Prostate gland (tissue), 2 donors: ENCODE measurements at regions not wholly inside any gene's neighbourhood (a gene's known extent, or its start where the extent isn't known, plus 50 kb on each side); places are given as distances from the start of the nearest gene placed in this dataset.

Experiments
- DNase-seq: peaks from one replicate; pipeline ENCODE4 v3.0.0-alpha.2; 2019; ENCODE audit warnings: low spot score
- H3K27ac ChIP-seq, 2 donors: fragments of 200-600 bp; sonication (generic); 2 replicates each; pipeline ENCODE4 v1.5.1; 2017 to 2019
- H3K27me3 ChIP-seq: fragments of 200-600 bp; sonication (generic); replicated peaks from 2 replicates; pipeline ENCODE4 v1.5.1; 2019; ENCODE audit not compliant: insufficient read depth
- H3K36me3 ChIP-seq, 2 donors: fragments of 200-600 bp; sonication (generic); 1 replicate in 1 of 2; 2 replicates in 1 of 2; pipeline versions ENCODE4 v1.5.1 to v1.8.1; 2017 to 2019
- H3K4me1 ChIP-seq: fragments of 200-600 bp; sonication (generic); replicated peaks from 2 replicates; pipeline ENCODE4 v1.5.1; 2019
- H3K4me3 ChIP-seq, 2 donors: fragments of 200-600 bp; sonication (generic); 2 replicates each; pipeline ENCODE4 v1.5.1; 2017 to 2019
- H3K9me3 ChIP-seq: fragments of 200-600 bp; sonication (generic); 2 replicates; pipeline ENCODE4 v1.5.1; 2017
- CTCF ChIP-seq, 4 experiments: fragments of 200-600 bp in 2 of 4; fragments of 450-650 bp in 2 of 4; sonication (generic) in 2 of 4; IDR thresholded peaks; 1 replicate in 3 of 4; 2 replicates in 1 of 4; pipeline ENCODE4 v1.5.1; 2016 to 2019; ENCODE audit warnings: antibody characterized with exemption in 4 of 4, mild to moderate bottlenecking in 2 of 4, moderate library complexity in 2 of 4
- POLR2A ChIP-seq: fragments of 450-650 bp; IDR thresholded peaks from one replicate; pipeline ENCODE4 v1.6.1; 2016; ENCODE audit warnings: antibody characterized with exemption, mild to moderate bottlenecking
- POLR2AphosphoS5 ChIP-seq: sonication (generic); formaldehyde crosslinking; IDR thresholded peaks from one replicate; pipeline ENCODE4 v1.6.1; 2017; ENCODE audit warnings: antibody characterized with exemption
- WGBS: methylation state at CpG from one replicate; pipeline ENCODE4 v1.1.5; 2018; 5-methylcytosine and 5-hydroxymethylcytosine counted together
- intact Hi-C: fragments of 100-400 bp; cut with DNase I; formaldehyde crosslinking; loops from one replicate; pipeline ENCODE4 v1.14.2; 2022

- no peaks in the 10 kb centered on the region for H3K9me3 ChIP-seq
- no peak overlapping the region for H3K4me3 ChIP-seq
- no peak for DNase-seq
- H3K4me1 ChIP-seq = no peaks in the 10 kb centered on the region
- no peak overlapping the region for H3K27ac ChIP-seq
- intact Hi-C loops = no loop called here
- no peaks in the 10 kb centered on the region for H3K36me3 ChIP-seq
- WGBS = 79% methylated on average over 12 of the region's 13 CpGs
- TF ChIP-seq POLR2A = no peak
- TF ChIP-seq CTCF (IDR thresholded peaks at IDR 0.05) = no peak
- no peak for TF ChIP-seq POLR2AphosphoS5
- no peaks in the 10 kb centered on the region for H3K27me3 ChIP-seq
These were observed 132.6 kb upstream of the ARHGAP5 start for GRCh38 chr14:31944256-31945073.

GRCh38 chr14:31945074-31945613 lies 132.0 kb upstream of the ARHGAP5 start:
- H3K36me3 ChIP-seq = no peaks in the 10 kb centered on the region
- no peak for DNase-seq
- no peaks in the 10 kb centered on the region for H3K4me1 ChIP-seq
- no peaks in the 10 kb centered on the region for H3K9me3 ChIP-seq
- no peaks in the 10 kb centered on the region for H3K27me3 ChIP-seq
- H3K27ac ChIP-seq = no peak overlapping the region
- 74% methylated on average over 3 of the region's 3 CpGs for WGBS
- no peak for TF ChIP-seq CTCF (IDR thresholded peaks at IDR 0.05)
- TF ChIP-seq POLR2A = no peak
- no peak for TF ChIP-seq POLR2AphosphoS5
- no peak overlapping the region for H3K4me3 ChIP-seq
- intact Hi-C loops = no loop called here

- Histone ChIP-seq H3K4me3 (no peak overlapping the region), H3K27ac (no peak overlapping the region), H3K36me3 (no peaks in the 10 kb centered on the region), H3K4me1 (no peaks in the 10 kb centered on the region), H3K27me3 (no peaks in the 10 kb centered on the region), H3K9me3 (no peaks in the 10 kb centered on the region)
- WGBS = 80% methylated on average over 6 of the region's 6 CpGs
- TF ChIP-seq POLR2A = no peak
- TF ChIP-seq POLR2AphosphoS5 = no peak
- TF ChIP-seq CTCF (IDR thresholded peaks at IDR 0.05) = no peak
- DNase-seq = no peak
- intact Hi-C loops = no loop called here
These were observed 131.4 kb upstream of the ARHGAP5 start for GRCh38 chr14:31945701-31946100.

- DNase-seq = no peak
- Histone ChIP-seq H3K27me3 (no peaks in the 10 kb centered on the region), H3K4me3 (no peak overlapping the region), H3K27ac (no peak overlapping the region), H3K4me1 (no peaks in the 10 kb centered on the region), H3K9me3 (no peaks in the 10 kb centered on the region), H3K36me3 (no peaks in the 10 kb centered on the region)
- 66% methylated on average over 7 of the region's 7 CpGs for WGBS
- intact Hi-C loops = no loop called here
- no peak for TF ChIP-seq POLR2A
- no peak for TF ChIP-seq CTCF (IDR thresholded peaks at IDR 0.05)
- TF ChIP-seq POLR2AphosphoS5 = no peak
These were observed 130.0 kb upstream of the ARHGAP5 start for GRCh38 chr14:31947076-31947475.
